ENCODE measurements at regions not wholly inside any gene's neighbourhood (a gene's known extent, or its start where the extent isn't known, plus 50 kb on each side); places are given as distances from the start of the nearest gene placed in this dataset.

GRCh38 chr1:22285549-22286396 lies 142.9 kb upstream of the WNT4 start:
- TF ChIP-seq CTCF (IDR thresholded peaks at IDR 0.05; ENCODE audit: insufficient read depth, low read depth, low read length) (no peak), EZH2 (IDR thresholded peaks at IDR 0.05; ENCODE audit: insufficient read depth, low read length) (no peak)
